GM21786 (cell line): ENCODE measurements at regions not wholly inside any gene's neighbourhood (a gene's known extent, or its start where the extent isn't known, plus 50 kb on each side); places are given as distances from the start of the nearest gene placed in this dataset.
"Not testable (repeated sequence)": the region's sequence is repeated elsewhere in the genome, so short reads cannot be mapped to it uniquely, and the experiment has no call there.

ENCODE experiments used
- ATAC-seq: cut with Tn5 transposase; IDR thresholded peaks from one replicate; pipeline ENCODE4 v1.9.1; 2021; ENCODE audit not compliant: unreplicated experiment

- no peak for ATAC-seq
Measured at GRCh38 chr2:226478109-226478809, 321.4 kb downstream of the IRS1 start.

- no peak for ATAC-seq
Measured at GRCh38 chr2:226477221-226478108, 322.2 kb downstream of the IRS1 start.

- ATAC-seq, result no peak
Measured at GRCh38 chr2:226475650-226476049, 324.0 kb downstream of the IRS1 start.

- ATAC-seq, result no peak
Measured at GRCh38 chr2:226474131-226474530, 325.5 kb downstream of the IRS1 start.

GRCh38 chr2:226471987-226472470 lies 327.6 kb downstream of the IRS1 start:
- no peak for ATAC-seq

GRCh38 chr2:226467633-226468032 lies 332.0 kb downstream of the IRS1 start:
- ATAC-seq, result no peak

GRCh38 chr2:226467221-226467620 lies 332.4 kb downstream of the IRS1 start:
- ATAC-seq, result no peak

GRCh38 chr2:226466589-226466988 lies 333.0 kb downstream of the IRS1 start:
- ATAC-seq, result no peak

- no peak for ATAC-seq
Measured at GRCh38 chr2:226466124-226466523, 333.5 kb downstream of the IRS1 start.

GRCh38 chr2:226464380-226464779 lies 335.2 kb downstream of the IRS1 start:
- ATAC-seq, result no peak

GRCh38 chr2:226463154-226463553 lies 336.5 kb downstream of the IRS1 start:
- ATAC-seq, result no peak

- ATAC-seq, result no peak
Measured at GRCh38 chr2:226461981-226462380, 337.6 kb downstream of the IRS1 start.

GRCh38 chr2:226456144-226456543 lies 343.5 kb downstream of the IRS1 start:
- ATAC-seq, result not testable (repeated sequence)

GRCh38 chr2:226452768-226453167 lies 346.9 kb downstream of the IRS1 start:
- no peak for ATAC-seq

- ATAC-seq, result no peak
Measured at GRCh38 chr2:226451486-226451885, 348.1 kb downstream of the IRS1 start.

GRCh38 chr2:226450141-226450540 lies 349.5 kb downstream of the IRS1 start:
- no peak for ATAC-seq

- no peak for ATAC-seq
Measured at GRCh38 chr2:226447338-226448300, 352.0 kb downstream of the IRS1 start.

- ATAC-seq, result no peak
Measured at GRCh38 chr2:226446406-226447001, 353.1 kb downstream of the IRS1 start.

- ATAC-seq, result no peak
Measured at GRCh38 chr2:226445216-226445861, 354.3 kb downstream of the IRS1 start.

- ATAC-seq, result no peak
Measured at GRCh38 chr2:226443112-226443511, 356.5 kb downstream of the IRS1 start.
